ENCODE measurements at regions not wholly inside any gene's neighbourhood (a gene's known extent, or its start where the extent isn't known, plus 50 kb on each side); places are given as distances from the start of the nearest gene placed in this dataset.

DNA sequence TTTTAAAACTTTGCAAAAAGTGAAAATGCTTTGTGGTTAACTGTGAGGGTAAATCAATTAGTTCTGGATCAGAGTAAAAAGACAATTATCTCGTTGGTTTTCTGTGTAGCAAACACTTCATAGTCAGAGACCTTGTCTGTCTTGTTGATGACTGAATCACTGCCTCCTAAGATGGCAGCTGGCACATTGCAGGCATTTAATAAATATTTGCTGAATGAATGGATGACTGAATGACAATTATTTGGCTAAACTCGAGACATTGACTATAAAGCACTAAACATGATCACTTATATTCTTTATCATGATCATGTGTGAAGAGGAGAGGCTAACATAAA is 96.2 kb downstream of the MAIP1 start:
- Histone ChIP-seq H3K4me3 (ENCODE audit: low read depth in 2 of 2, low read length in 2 of 2) (no peak overlapping the region), H3K27me3 (ENCODE audit: control insufficient read depth, insufficient read depth, low read length) (no peaks in the 10 kb centered on the region), H3K9me3 (ENCODE audit: control insufficient read depth, insufficient read depth, low read depth, low read length) (no peaks in the 10 kb centered on the region), H3K27ac (ENCODE audit: low read length) (no peak overlapping the region), H3K36me3 (ENCODE audit: control insufficient read depth, insufficient read depth, low read length) (no peaks in the 10 kb centered on the region), H3K4me1 (ENCODE audit: control insufficient read depth, insufficient read depth, low read length) (no peaks in the 10 kb centered on the region)
- intact Hi-C loops (cut with micrococcal nuclease; ENCODE audit: unreplicated experiment) (no loop called here), in situ Hi-C loops (cut with HindIII; ENCODE audit: low pct_unique_long_range_greater_than_20kb, low sequenced_read_pairs) (no loop called here)
- ChIA-PET POLR2A (no interaction called here), CTCF (no interaction called here)
- ATAC-seq: no peak
- TF ChIP-seq, protein P1, sequence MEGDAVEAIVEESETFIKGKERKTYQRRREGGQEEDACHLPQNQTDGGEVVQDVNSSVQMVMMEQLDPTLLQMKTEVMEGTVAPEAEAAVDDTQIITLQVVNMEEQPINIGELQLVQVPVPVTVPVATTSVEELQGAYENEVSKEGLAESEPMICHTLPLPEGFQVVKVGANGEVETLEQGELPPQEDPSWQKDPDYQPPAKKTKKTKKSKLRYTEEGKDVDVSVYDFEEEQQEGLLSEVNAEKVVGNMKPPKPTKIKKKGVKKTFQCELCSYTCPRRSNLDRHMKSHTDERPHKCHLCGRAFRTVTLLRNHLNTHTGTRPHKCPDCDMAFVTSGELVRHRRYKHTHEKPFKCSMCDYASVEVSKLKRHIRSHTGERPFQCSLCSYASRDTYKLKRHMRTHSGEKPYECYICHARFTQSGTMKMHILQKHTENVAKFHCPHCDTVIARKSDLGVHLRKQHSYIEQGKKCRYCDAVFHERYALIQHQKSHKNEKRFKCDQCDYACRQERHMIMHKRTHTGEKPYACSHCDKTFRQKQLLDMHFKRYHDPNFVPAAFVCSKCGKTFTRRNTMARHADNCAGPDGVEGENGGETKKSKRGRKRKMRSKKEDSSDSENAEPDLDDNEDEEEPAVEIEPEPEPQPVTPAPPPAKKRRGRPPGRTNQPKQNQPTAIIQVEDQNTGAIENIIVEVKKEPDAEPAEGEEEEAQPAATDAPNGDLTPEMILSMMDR (IDR thresholded peaks at IDR 0.05): no peak
- TF ChIP-seq, protein P2, sequence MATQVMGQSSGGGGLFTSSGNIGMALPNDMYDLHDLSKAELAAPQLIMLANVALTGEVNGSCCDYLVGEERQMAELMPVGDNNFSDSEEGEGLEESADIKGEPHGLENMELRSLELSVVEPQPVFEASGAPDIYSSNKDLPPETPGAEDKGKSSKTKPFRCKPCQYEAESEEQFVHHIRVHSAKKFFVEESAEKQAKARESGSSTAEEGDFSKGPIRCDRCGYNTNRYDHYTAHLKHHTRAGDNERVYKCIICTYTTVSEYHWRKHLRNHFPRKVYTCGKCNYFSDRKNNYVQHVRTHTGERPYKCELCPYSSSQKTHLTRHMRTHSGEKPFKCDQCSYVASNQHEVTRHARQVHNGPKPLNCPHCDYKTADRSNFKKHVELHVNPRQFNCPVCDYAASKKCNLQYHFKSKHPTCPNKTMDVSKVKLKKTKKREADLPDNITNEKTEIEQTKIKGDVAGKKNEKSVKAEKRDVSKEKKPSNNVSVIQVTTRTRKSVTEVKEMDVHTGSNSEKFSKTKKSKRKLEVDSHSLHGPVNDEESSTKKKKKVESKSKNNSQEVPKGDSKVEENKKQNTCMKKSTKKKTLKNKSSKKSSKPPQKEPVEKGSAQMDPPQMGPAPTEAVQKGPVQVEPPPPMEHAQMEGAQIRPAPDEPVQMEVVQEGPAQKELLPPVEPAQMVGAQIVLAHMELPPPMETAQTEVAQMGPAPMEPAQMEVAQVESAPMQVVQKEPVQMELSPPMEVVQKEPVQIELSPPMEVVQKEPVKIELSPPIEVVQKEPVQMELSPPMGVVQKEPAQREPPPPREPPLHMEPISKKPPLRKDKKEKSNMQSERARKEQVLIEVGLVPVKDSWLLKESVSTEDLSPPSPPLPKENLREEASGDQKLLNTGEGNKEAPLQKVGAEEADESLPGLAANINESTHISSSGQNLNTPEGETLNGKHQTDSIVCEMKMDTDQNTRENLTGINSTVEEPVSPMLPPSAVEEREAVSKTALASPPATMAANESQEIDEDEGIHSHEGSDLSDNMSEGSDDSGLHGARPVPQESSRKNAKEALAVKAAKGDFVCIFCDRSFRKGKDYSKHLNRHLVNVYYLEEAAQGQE (IDR thresholded peaks at IDR 0.05; ENCODE audit: insufficient read depth in 1 of 2, low read depth in 2 of 2, low read length in 1 of 2): no peak
- no peak for TF ChIP-seq POLR2AphosphoS5 (IDR thresholded peaks at IDR 0.05; ENCODE audit: low read depth, low read length)
- no TSS peak for BruUV-seq (replicated peaks)
- DNase-seq (ENCODE audit: low read depth, low spot score): no peak

- Histone ChIP-seq H3K36me3 (ENCODE audit: control insufficient read depth, insufficient read depth, low read length) (no peaks in the 10 kb centered on the region), H3K27me3 (ENCODE audit: control insufficient read depth, insufficient read depth, low read length) (no peaks in the 10 kb centered on the region), H3K27ac (ENCODE audit: low read length) (no peak overlapping the region), H3K9me3 (ENCODE audit: control insufficient read depth, insufficient read depth, low read depth, low read length) (no peaks in the 10 kb centered on the region), H3K4me1 (ENCODE audit: control insufficient read depth, insufficient read depth, low read length) (no peaks in the 10 kb centered on the region), H3K4me3 (ENCODE audit: low read depth in 2 of 2, low read length in 2 of 2) (no peak overlapping the region)
- no peak for TF ChIP-seq POLR2AphosphoS5 (IDR thresholded peaks at IDR 0.05; ENCODE audit: low read depth, low read length)
- TF ChIP-seq, protein P2 (IDR thresholded peaks at IDR 0.05; ENCODE audit: insufficient read depth in 1 of 2, low read depth in 2 of 2, low read length in 1 of 2): no peak
- no TSS peak for BruUV-seq (replicated peaks)
- ATAC-seq (no peak), DNase-seq (ENCODE audit: low read depth, low spot score) (no peak)
- intact Hi-C loops (cut with micrococcal nuclease; ENCODE audit: unreplicated experiment): no loop called here
- in situ Hi-C loops (cut with HindIII; ENCODE audit: low pct_unique_long_range_greater_than_20kb, low sequenced_read_pairs): no loop called here
- ChIA-PET CTCF (no interaction called here), POLR2A (no interaction called here)
These were observed 97.2 kb downstream of the MAIP1 start for GRCh38 chr2:200052627-200053026.
